ENCODE measurements at regions not wholly inside any gene's neighbourhood (a gene's known extent, or its start where the extent isn't known, plus 50 kb on each side); places are given as distances from the start of the nearest gene placed in this dataset.

DNA sequence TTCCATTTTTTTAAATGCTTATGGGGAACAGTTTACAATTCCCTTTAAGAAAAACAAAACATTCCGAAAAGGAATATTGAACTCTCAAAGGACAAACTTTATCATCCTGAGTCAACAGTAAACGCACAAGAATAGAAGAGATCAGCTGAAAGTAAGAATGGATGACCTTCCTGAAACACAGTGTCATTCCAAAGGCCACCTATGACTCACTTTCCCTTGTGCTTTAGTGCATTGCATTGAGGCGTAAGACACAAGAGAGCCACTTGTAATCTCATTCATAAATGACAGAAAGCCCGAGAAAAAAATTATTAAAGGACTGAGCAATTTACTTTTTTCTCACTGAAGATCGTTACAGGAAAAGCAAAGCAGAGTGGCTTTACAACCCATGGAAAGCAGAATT, 1062.4 kb upstream of the DIAPH2 start:
- Histone ChIP-seq H3K4me3 (ENCODE audit: low read length) (no peak overlapping the region), H3K27ac (ENCODE audit: low read depth, low read length) (no peak overlapping the region), H3K4me1 (ENCODE audit: control insufficient read depth, insufficient read depth, low read length) (no peaks in the 10 kb centered on the region), H3K9me3 (ENCODE audit: control insufficient read depth, low read length) (no peaks in the 10 kb centered on the region), H3K9ac (ENCODE audit: extremely low read depth, low read length, poor library complexity, severe bottlenecking) (no peak overlapping the region), H3K27me3 (ENCODE audit: control insufficient read depth, insufficient read depth, low read length, poor library complexity, severe bottlenecking) (no peaks in the 10 kb centered on the region), H3K36me3 (ENCODE audit: control insufficient read depth, insufficient read depth, low read length) (no peaks in the 10 kb centered on the region)
- Mint-ChIP-seq H3K27ac (no peak overlapping the region), H3K9me3 (peaks cover 17% of the 10 kb centered on the region), H3K27me3 (ENCODE audit: insufficient read depth) (no peaks in the 10 kb centered on the region), H3K4me3 (no peak overlapping the region), H3K4me1 (no peaks in the 10 kb centered on the region), H3K36me3 (ENCODE audit: low read depth) (no peaks in the 10 kb centered on the region)
- no peak for DNase-seq
- 92 to 100% methylated on average over 2 to 5 of the region's 5 CpGs for WGBS, 2 experiments (ENCODE audit: insufficient coverage in 1 of 2, insufficient read length in 1 of 2)
- TF ChIP-seq, protein P1, sequence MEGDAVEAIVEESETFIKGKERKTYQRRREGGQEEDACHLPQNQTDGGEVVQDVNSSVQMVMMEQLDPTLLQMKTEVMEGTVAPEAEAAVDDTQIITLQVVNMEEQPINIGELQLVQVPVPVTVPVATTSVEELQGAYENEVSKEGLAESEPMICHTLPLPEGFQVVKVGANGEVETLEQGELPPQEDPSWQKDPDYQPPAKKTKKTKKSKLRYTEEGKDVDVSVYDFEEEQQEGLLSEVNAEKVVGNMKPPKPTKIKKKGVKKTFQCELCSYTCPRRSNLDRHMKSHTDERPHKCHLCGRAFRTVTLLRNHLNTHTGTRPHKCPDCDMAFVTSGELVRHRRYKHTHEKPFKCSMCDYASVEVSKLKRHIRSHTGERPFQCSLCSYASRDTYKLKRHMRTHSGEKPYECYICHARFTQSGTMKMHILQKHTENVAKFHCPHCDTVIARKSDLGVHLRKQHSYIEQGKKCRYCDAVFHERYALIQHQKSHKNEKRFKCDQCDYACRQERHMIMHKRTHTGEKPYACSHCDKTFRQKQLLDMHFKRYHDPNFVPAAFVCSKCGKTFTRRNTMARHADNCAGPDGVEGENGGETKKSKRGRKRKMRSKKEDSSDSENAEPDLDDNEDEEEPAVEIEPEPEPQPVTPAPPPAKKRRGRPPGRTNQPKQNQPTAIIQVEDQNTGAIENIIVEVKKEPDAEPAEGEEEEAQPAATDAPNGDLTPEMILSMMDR (conservative IDR thresholded peaks at IDR 0.05): no peak

DNA sequence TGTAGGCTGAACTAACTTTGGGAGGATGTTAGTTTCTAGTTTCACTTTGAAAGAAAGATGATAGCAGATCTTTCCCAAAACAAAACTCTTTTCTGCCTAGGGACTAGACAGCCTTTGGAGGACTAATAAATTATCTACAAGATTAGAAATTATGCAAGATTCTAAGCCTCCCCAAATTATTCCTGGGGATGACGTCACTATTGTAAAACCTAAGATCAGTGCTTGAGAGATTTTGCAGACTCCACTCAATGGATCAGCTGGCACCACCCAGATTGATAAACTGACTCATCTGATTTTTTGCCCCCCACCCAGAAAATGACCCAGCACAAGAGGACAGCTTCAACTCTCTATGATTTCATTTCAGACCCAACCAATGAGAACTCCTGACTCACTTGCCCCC, 1057.9 kb upstream of the DIAPH2 start:
- no peak overlapping the region for H3K4me3 Mint-ChIP-seq
- no peak overlapping the region for H3K9ac ChIP-seq (ENCODE audit: extremely low read depth, low read length, poor library complexity, severe bottlenecking)
- no peaks in the 10 kb centered on the region for H3K36me3 Mint-ChIP-seq (ENCODE audit: low read depth)
- peaks cover 5% of the 10 kb centered on the region for H3K9me3 ChIP-seq (ENCODE audit: control insufficient read depth, low read length)
- H3K27ac Mint-ChIP-seq: no peak overlapping the region
- 89 to 100% methylated on average over 1 of the region's 1 CpG for WGBS, 2 experiments (ENCODE audit: insufficient coverage in 1 of 2, insufficient read length in 1 of 2)
- no peak for DNase-seq
- no peak overlapping the region for H3K4me3 ChIP-seq (ENCODE audit: low read length)
- no peaks in the 10 kb centered on the region for H3K4me1 ChIP-seq (ENCODE audit: control insufficient read depth, insufficient read depth, low read length)
- H3K27me3 ChIP-seq (ENCODE audit: control insufficient read depth, insufficient read depth, low read length, poor library complexity, severe bottlenecking): no peaks in the 10 kb centered on the region
- no peak overlapping the region for H3K27ac ChIP-seq (ENCODE audit: low read depth, low read length)
- no peaks in the 10 kb centered on the region for H3K27me3 Mint-ChIP-seq (ENCODE audit: insufficient read depth)
- H3K36me3 ChIP-seq (ENCODE audit: control insufficient read depth, insufficient read depth, low read length): no peaks in the 10 kb centered on the region
- H3K4me1 Mint-ChIP-seq: no peaks in the 10 kb centered on the region
- TF ChIP-seq, protein P1 (conservative IDR thresholded peaks at IDR 0.05): no peak
- H3K9me3 Mint-ChIP-seq: peaks cover 48% of the 10 kb centered on the region

- H3K4me3 ChIP-seq (ENCODE audit: low read length): no peak overlapping the region
- no peak overlapping the region for H3K27ac Mint-ChIP-seq
- no peaks in the 10 kb centered on the region for H3K4me1 ChIP-seq (ENCODE audit: control insufficient read depth, insufficient read depth, low read length)
- no peaks in the 10 kb centered on the region for H3K36me3 Mint-ChIP-seq (ENCODE audit: low read depth)
- H3K9me3 Mint-ChIP-seq: peaks cover 54% of the 10 kb centered on the region
- TF ChIP-seq, protein P1 (conservative IDR thresholded peaks at IDR 0.05): no peak
- H3K9me3 ChIP-seq (ENCODE audit: control insufficient read depth, low read length): peaks cover 5% of the 10 kb centered on the region
- no peak overlapping the region for H3K27ac ChIP-seq (ENCODE audit: low read depth, low read length)
- no peaks in the 10 kb centered on the region for H3K27me3 Mint-ChIP-seq (ENCODE audit: insufficient read depth)
- H3K27me3 ChIP-seq (ENCODE audit: control insufficient read depth, insufficient read depth, low read length, poor library complexity, severe bottlenecking): no peaks in the 10 kb centered on the region
- DNase-seq: no peak
- H3K36me3 ChIP-seq (ENCODE audit: control insufficient read depth, insufficient read depth, low read length): no peaks in the 10 kb centered on the region
- no peak overlapping the region for H3K9ac ChIP-seq (ENCODE audit: extremely low read depth, low read length, poor library complexity, severe bottlenecking)
- H3K4me3 Mint-ChIP-seq: no peak overlapping the region
- WGBS, 2 experiments (ENCODE audit: insufficient coverage in 1 of 2, insufficient read length in 1 of 2): 92% methylated on average over 1 of the region's 1 CpG; no CpG with 5 or more reads in 1 of the 2 experiments
- H3K4me1 Mint-ChIP-seq: no peaks in the 10 kb centered on the region
These were observed 1055.8 kb upstream of the DIAPH2 start for GRCh38 chrX:95628796-95629195.
